Nephron (organoid): ENCODE measurements at regions not wholly inside any gene's neighbourhood (a gene's known extent, or its start where the extent isn't known, plus 50 kb on each side); places are given as distances from the start of the nearest gene placed in this dataset.

Experiments
- H3K27ac Mint-ChIP-seq, 3 experiments: 2 replicates each; pipeline ENCODE4 v1.8.0; 2020; ENCODE audit warnings: mixed read lengths in 3 of 3, mild to moderate bottlenecking in 2 of 3, moderate library complexity in 1 of 3
- H3K27me3 Mint-ChIP-seq: 2 replicates; pipeline ENCODE4 v1.8.0; 2021; ENCODE audit warnings: low read depth, mild to moderate bottlenecking, moderate library complexity, mixed read lengths
- H3K36me3 Mint-ChIP-seq: 2 replicates; pipeline ENCODE4 v1.8.0; 2020; ENCODE audit warnings: low read depth, mixed read lengths
- H3K4me1 Mint-ChIP-seq: 2 replicates; pipeline ENCODE4 v1.8.0; 2020; ENCODE audit warnings: mixed read lengths
- H3K4me3 Mint-ChIP-seq, 3 experiments: 2 replicates each; pipeline ENCODE4 v1.8.0; 2020; ENCODE audit warnings: mild to moderate bottlenecking in 3 of 3, mixed read lengths in 3 of 3, moderate library complexity in 2 of 3
- H3K9me3 Mint-ChIP-seq: 2 replicates; pipeline ENCODE4 v1.8.0; 2020; ENCODE audit warnings: mixed read lengths
- CTCF ChIP-seq, 3 experiments: fragments of 200-600 bp; sonication (generic); IDR thresholded peaks; one replicate each; pipeline ENCODE4 v1.5.0; 2021; ENCODE audit warnings: antibody characterized with exemption in 3 of 3; ENCODE audit not compliant: unreplicated experiment in 3 of 3

DNA sequence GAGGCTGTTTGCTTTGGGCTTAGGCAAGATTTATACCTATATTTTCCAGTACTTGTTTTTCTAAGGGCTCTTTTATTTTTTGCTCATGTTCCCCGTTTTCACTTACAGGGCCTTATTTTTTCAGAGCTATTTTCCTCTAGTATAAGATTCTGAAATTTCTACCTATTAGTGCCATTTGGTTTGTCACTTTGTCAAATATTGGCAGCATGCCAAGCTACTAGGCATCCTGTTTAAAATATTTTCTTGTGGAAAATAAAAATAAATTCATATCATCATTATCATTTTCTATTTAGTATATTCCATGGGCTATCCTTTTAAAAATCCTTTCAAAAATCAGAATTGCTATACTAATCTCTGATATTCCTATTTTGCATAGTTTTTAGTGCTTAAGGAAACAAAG, 64.8 kb upstream of the CHST9 start:
- TF ChIP-seq CTCF (IDR thresholded peaks at IDR 0.05; ENCODE audit: unreplicated experiment in 3 of 3), result no peak
- no peak overlapping the region for H3K4me3 Mint-ChIP-seq
- no peaks in the 10 kb centered on the region for H3K36me3 Mint-ChIP-seq
- no peaks in the 10 kb centered on the region for H3K4me1 Mint-ChIP-seq
- H3K27ac Mint-ChIP-seq, result no peak overlapping the region
- no peaks in the 10 kb centered on the region for H3K9me3 Mint-ChIP-seq
- H3K27me3 Mint-ChIP-seq, result no peaks in the 10 kb centered on the region

DNA sequence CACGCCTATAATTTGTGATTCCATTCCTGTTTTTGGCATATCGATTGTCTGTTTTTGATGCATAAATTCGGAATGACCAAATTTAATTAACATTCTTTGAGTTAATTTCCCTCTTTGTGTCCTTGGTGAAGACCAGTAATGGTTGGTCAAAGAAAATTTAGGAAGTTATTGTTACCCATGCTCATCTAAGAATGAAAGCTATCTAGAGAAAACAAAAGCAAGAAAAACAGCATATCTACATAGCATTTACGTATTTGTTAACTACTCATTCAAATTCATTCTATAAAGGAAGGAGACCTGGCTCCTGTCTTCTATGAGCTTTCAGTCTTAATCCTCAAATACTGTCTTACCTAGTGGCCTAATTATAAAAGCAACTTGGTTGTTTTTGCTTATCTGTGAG, 59.2 kb upstream of the CHST9 start:
- Mint-ChIP-seq H3K27me3 (no peaks in the 10 kb centered on the region), H3K4me1 (no peaks in the 10 kb centered on the region), H3K27ac (no peak overlapping the region), H3K4me3 (no peak overlapping the region), H3K36me3 (no peaks in the 10 kb centered on the region), H3K9me3 (no peaks in the 10 kb centered on the region)
- TF ChIP-seq CTCF (IDR thresholded peaks at IDR 0.05; ENCODE audit: unreplicated experiment in 3 of 3), result no peak

DNA sequence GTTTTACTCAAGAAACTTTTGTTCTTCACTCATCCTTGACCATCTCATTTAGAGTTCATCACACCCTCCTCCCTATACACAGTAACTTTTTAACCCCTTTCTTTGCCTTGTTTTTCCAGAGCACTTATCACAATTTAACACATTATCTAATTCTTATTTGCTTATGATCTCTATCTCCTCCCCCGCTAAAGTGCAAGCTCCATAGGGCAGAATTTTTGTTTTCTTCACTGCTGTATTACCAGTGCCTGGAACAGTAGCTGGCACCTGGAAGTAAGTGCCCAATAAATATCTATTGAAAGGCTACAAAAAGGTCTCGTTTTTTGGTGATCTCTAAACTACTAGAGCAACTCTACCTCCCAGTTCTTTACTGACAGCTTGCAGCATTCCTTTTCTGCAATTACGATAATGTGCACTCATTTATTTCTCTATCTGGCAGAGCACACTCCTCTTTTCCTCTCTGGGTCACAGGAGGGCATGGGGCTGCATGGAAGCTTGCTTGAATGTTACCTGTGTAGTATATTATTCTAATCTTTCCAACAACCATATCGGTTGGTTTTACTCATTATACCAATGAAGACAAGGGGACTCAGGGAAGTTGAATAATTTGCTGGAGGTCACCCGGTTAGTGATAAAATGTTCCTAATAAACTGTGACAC, 57.4 kb upstream of the CHST9 start:
- H3K4me1 Mint-ChIP-seq, result no peaks in the 10 kb centered on the region
- no peaks in the 10 kb centered on the region for H3K27me3 Mint-ChIP-seq
- peak overlapping the region in 1 of 3 experiments; percentile 0 for H3K27ac Mint-ChIP-seq
- H3K36me3 Mint-ChIP-seq, result no peaks in the 10 kb centered on the region
- no peak for TF ChIP-seq CTCF (IDR thresholded peaks at IDR 0.05; ENCODE audit: unreplicated experiment in 3 of 3)
- H3K9me3 Mint-ChIP-seq, result no peaks in the 10 kb centered on the region
- H3K4me3 Mint-ChIP-seq, result no peak overlapping the region

DNA sequence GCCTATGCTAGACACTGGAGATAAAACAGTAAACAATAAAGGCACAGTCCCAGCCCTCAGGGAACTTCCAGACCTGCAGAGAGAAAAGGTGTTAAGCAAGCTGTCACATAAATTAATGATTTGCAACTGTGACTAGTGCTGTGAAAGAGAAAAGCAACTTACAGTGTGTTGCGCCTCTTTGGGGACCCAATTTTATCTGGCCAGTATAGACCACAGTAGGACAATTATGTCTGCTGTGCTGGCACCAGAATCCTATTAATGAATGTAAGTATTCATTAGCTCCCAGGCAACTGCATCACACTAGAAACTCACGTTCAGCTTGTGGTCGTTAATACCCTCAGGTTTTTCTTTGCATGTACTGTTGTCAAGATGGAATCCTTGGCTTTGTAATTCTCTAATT, 55.3 kb upstream of the CHST9 start:
- H3K27me3 Mint-ChIP-seq, result no peaks in the 10 kb centered on the region
- TF ChIP-seq CTCF (IDR thresholded peaks at IDR 0.05; ENCODE audit: unreplicated experiment in 3 of 3), result no peak
- no peak overlapping the region for H3K27ac Mint-ChIP-seq
- H3K4me1 Mint-ChIP-seq, result no peaks in the 10 kb centered on the region
- H3K4me3 Mint-ChIP-seq, result no peak overlapping the region
- no peaks in the 10 kb centered on the region for H3K36me3 Mint-ChIP-seq
- H3K9me3 Mint-ChIP-seq, result no peaks in the 10 kb centered on the region

GRCh38 chr18:27239669-27240068, 54.6 kb upstream of the CHST9 start:
- no peaks in the 10 kb centered on the region for H3K27me3 Mint-ChIP-seq
- H3K36me3 Mint-ChIP-seq, result no peaks in the 10 kb centered on the region
- H3K4me1 Mint-ChIP-seq, result no peaks in the 10 kb centered on the region
- H3K4me3 Mint-ChIP-seq, result no peak overlapping the region
- no peaks in the 10 kb centered on the region for H3K9me3 Mint-ChIP-seq
- H3K27ac Mint-ChIP-seq, result no peak overlapping the region
- TF ChIP-seq CTCF (IDR thresholded peaks at IDR 0.05; ENCODE audit: unreplicated experiment in 3 of 3), result no peak

DNA sequence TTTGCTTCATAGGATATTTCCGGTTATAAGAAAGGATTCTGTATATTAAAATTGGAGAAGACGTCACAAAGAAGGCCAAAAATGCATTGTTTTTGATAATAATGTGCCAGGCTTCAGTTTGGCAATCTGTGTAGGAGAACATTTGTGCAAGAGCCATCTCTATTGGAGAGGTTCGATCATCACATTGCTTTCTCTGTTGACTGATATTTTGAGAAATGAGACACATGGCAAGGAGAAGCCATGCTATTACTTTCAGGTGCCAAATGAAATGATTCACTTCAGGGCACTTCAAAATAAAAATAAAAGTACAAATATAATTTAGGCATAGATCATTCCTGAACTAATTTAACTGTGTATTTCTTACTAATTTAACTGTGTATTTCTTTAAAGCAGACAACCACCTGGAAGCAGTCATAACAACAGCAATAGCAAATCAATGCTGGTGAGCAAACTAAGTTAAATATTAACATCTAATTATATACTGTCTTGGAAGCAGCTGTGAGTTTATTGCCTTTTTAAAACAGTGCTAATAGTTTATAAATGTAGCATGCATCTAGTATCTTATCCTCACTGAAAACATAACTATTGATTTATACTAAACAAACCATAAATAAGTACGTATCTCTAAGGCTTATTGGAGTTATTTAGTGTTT, 50.2 kb upstream of the CHST9 start:
- H3K4me3 Mint-ChIP-seq, result no peak overlapping the region
- H3K36me3 Mint-ChIP-seq, result no peaks in the 10 kb centered on the region
- no peaks in the 10 kb centered on the region for H3K9me3 Mint-ChIP-seq
- no peaks in the 10 kb centered on the region for H3K4me1 Mint-ChIP-seq
- H3K27ac Mint-ChIP-seq, result peak overlapping the region in 1 of 3 experiments; percentile 70
- TF ChIP-seq CTCF (IDR thresholded peaks at IDR 0.05; ENCODE audit: unreplicated experiment in 3 of 3), result no peak
- H3K27me3 Mint-ChIP-seq, result no peaks in the 10 kb centered on the region
